HG03442 (cell line): ENCODE measurements at regions not wholly inside any gene's neighbourhood (a gene's known extent, or its start where the extent isn't known, plus 50 kb on each side); places are given as distances from the start of the nearest gene placed in this dataset.

ENCODE experiments used
- ATAC-seq: cut with Tn5 transposase; IDR thresholded peaks from one replicate; pipeline ENCODE4 v1.9.1; 2021; ENCODE audit warnings: mild to moderate bottlenecking, moderate library complexity; ENCODE audit not compliant: unreplicated experiment

DNA sequence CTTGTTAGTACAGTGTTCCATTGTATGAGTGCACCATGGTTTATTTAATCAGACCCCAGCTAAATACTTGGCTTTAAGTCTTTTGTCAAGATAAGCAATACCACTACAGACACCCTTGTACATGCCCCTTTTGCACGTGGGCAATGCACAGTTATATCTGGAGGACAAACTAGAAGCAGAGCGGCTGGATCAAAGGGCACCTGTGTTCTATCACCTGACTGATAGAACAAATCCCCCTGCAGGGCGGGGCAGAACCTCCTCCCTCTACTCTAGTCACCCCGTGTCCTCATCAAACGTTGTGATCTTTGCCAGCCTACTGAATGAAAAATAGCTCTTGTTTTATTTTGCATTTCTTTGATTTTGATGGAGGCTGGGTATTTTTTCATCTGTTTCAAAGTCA lies 314.9 kb downstream of the TLE3 start:
- no peak for ATAC-seq

DNA sequence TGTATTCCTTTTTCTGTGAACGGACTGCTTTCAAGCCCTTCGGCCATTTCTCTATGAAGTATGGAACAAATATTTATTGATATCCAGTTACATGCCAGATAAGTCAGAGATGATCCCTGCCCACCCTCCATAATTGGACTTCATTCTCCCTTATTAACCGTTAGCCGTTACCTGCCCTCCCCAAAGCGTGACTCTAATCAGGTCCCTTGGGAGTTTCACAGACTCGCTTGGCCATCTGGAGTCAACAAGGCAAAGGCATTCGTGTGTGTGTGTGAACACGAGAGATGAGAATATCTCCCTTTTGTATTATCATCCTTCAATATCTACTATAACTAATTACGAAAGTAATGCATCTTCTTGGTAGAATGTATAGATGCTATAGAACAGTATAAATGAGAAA lies 314.5 kb downstream of the TLE3 start:
- no peak for ATAC-seq

DNA sequence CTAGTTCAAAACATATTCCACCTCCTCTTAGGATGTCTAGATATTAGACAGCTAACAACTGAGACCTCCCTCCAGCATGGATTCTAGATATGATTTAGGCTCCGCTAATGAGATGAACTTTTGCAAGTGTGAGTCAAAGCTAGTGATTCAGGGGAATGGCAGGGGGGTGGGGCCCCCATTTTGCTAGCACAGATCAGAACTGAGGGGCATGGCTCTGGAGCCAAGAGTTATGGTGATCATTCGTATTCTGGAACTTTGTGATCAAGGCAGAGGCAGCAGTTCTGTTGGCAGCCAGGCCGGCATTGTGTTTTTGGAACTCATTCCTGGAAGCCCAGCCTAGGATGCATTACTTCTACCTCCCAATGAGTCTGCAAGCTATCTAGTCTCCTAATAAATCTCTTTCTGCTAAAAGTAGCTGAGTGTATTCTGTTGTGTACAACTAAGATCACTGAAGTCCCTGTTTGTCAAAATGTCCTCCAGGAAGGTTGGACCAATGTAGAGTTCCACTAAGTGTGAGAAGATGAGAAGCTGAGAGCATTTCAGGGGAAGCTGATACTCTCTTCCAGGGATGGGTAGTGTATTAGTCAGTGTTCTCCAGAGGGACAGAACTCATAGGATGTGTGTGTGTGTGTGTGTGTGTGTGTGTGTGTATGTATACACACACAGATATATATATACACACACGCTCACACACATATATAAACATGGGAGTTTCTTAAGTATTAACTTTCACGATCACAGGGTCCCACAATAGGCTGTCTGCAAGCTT lies 312.7 kb downstream of the TLE3 start:
- ATAC-seq: no peak

DNA sequence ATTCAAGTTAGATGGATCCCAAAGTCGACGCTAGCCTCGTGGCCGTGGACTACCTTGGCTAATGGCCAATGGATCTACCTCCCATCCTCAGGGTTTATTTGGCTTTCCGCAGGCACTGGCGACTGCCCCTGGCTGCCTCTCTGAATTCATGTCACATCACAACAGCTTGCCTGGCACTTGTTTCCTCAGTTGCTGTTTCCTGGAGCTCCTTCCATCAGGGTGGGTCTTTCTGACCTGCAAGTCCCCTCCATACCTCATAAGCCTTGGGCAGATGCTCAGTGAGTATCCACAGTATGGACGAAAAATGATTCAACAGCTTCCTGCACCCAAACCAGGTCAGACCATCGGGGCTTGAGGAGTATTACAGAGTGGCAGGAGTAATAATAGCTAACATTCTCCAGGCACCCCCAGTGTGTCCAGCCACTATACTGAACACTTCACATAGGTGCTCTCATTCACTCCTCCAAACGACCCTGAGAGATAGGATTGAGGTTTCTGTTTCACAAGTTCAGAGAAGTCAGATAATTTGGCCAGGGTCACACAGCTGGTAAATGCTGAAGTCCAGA lies 311.5 kb downstream of the TLE3 start:
- ATAC-seq: no peak

DNA sequence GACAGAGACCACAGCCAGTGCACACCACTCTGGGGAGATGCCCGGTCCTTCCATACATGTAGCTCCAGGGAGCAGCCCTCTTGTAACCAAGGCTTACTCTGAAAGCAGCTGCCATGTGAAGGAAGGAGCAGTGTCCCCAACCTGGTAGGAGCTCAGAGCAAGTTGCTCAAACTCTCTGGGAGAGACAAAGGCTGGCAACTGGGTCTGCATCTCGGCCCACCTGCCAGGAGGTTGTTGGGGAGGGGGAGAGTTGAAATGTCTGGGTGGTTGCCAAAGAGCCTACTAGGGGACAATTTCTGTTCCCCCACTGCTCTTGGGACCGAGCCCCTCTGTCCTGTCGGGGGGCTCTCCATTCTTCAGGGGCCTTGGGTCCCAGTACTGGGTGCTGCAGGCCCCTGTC lies 309.9 kb downstream of the TLE3 start:
- ATAC-seq: no peak

DNA sequence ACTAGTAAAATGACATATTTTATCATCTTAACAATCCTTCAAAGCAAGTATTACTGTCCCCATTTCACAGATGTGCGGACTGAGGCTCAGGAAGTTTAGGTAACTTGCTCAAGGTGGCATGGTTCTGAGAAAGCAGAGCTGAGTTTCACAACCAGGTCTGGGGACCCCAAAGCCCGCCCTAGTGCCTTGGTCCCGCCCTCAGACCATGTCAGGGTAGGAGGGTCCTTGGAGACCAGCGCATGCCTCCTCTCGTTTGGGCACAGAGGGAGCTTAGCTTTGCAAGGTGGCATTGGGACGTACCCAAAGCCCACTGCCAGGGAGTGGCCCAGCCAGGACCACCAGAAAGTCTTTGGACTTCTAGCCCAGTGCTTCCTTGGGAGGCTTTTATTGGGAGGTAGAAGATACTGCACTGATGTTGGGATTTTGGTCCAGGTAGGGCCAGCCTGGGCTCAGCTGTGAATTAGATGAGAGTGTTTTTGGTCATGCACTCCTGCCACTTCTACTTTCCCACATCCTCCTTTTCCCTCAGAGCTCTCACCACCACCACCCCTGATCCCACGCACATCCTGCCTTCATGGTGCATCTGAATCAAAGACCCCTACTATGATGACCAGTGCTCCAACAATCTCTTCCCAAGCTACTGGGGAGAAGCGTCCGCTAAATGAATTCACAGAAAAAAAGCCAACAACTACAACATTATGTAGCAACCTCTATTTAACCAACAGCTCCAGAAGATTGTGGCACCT lies 307.9 kb downstream of the TLE3 start:
- ATAC-seq: no peak

DNA sequence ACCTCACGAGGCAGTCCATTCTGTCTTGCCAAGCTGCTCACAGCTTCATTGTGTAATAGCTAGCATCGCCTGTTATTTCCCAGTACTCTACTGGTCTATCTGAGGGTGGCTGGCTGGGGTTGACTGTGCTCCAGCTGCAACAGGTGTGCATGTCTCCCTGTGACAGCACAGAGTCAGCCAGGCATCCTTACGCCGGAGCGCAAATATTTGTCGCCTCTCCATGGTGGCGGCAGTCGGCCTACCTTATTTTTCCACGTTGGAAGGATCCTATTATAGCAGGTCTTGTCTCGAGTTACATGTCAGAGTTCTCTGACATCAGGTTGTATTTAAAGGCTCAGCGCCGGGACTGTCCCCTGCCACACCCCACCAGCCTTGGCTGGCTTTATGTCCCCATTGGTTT lies 307.1 kb downstream of the TLE3 start:
- no peak for ATAC-seq

DNA sequence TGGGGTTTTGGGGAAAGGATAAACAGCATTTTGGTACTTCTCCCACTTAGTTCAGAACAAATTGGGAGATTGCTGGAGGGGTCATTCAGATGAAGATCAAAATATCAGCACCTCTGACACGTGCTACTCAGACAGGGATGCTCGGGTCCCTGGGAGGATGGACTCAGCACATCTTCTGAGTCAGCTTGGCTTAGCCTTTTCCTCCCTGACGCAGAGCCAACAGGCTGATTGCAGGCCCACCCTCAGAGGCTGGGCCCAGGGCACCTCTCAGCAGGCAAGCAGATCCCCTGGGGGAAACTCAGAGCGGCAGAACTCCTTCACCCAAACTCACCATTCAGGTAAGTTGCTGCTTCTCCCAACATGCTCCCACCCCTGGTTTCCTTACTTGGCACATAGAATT lies 304.9 kb downstream of the TLE3 start:
- no peak for ATAC-seq

DNA sequence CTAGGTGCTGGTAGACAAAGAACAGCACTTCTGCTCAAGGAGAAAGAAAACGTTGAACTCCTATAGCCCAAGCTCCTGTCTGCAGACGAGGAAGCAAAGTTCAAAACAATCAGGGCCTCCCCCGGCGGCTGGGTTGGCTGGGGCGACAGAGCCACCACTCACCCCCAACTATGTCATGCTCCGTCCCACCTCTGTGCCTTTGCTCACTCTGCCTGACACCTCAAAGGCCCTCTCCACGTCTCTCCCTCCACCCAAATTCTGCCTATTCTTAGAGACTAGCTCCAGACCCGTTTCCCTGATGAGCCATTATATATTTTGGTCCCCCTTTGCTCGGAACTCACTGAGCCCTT lies 304.3 kb downstream of the TLE3 start:
- ATAC-seq: no peak

DNA sequence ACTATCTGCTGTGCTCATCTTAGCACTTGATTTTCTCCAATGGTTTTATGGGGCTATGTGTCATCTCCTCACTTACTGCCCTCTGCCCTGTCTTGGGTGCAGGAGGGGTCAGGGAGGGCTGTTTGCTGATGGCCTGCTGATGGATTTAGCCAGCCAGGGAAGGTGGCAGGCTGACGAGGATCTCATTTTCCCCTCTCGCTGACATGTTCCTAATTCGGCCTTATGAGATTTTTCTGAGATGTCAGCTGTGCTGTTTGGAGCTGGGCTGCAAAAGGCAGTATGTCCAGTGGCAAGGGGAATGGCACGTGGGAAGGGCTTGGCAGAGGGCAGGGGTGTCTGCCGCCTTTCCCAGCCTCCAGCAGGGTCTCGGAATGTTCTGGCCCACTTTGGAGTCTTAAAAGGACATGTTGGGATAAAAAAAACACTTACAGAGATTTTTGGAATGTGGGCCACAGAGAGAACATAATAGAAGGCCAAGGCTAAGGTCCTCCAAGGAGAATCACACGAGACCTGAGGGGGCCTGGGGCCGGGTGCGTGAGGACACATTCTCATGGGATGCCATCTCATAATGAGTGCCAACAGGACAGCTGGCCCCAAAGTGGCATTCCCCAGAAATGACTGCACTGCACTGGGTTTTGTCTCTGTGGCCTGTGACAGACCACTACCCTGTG lies 303.8 kb downstream of the TLE3 start:
- ATAC-seq: no peak

DNA sequence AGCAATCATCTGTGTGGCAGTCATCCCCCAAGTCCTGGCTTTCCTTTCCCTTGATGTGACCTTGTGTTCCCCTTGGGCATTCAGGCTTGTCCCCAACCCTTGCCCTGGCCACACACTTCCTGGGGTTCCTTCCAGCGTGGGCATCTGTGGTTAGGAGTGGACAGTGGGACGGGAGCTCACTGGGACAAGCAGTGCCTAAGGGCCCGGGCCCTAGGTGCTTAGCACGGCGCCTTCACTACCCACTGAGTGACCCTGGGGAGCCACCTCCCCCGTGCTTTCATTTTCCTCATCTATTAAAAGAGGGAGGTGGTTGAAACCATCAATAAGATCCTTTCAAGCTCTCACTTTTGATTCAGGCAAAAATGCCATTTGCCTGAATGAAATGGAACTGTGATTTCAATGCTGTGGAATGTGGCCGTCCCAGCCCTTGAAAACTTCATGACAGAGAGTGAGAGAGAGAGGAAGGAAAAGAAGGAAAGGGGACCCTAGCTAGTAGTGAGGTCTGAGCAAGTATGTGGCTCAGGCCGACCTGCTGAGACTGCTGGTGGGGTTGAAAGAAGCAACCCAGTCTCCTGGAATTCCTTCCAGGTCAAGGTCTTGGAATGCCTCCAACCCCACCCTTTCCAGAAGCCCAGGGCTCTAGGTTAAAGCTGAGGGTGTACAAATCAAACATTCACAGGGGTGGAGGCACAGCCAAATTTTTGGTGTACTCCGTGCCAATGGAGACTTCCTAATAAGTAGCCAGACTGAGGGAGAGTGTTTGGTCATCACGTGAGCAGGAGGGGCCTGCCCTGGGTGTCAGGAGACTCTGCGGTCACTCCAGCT lies 302.9 kb downstream of the TLE3 start:
- ATAC-seq: no peak

DNA sequence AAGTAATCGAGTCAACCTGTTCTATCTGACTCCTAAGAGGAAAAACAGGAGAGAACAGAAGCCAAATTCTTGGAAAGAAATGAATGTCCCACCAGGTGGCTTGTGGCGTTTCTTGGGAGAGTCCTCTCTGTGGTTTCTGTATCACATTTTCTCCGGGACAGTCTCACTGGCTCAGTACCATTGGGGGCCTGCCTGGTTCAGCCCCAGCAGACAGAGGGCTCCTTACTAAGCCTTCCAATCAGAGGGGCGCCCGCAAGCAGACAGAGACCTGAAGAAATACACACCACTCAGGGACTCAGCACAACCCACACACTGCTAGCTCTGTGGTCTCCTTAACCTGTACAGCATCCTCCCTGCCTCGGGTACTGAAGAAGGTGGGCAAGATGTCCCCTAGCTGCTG lies 302.1 kb downstream of the TLE3 start:
- no peak for ATAC-seq

DNA sequence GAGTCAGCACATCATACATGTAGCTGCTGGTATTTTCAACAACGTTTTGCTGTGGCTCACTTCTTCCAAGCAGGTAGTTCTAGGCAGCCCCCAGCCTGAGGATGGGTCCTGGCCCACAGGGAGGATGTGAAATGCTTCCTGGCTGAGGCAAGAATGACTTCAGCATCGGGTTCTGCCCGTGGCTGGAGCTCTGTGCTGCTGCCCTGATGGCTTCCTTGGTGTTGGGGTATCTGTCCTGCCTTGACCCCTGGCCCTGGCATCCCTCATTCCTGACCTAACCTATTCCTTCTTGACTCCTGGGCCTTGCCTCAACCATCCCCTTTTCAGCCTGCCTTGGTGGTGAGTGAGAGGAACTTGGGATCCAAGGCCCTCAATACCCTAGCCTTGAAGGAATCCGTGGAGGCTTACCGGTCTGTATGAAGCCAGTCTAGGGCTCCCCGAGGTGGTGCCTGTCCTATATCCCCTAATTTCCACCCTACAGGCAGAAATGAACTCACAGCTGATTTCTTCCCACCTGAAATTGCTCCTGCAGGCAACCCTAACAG lies 300.6 kb downstream of the TLE3 start:
- no peak for ATAC-seq

DNA sequence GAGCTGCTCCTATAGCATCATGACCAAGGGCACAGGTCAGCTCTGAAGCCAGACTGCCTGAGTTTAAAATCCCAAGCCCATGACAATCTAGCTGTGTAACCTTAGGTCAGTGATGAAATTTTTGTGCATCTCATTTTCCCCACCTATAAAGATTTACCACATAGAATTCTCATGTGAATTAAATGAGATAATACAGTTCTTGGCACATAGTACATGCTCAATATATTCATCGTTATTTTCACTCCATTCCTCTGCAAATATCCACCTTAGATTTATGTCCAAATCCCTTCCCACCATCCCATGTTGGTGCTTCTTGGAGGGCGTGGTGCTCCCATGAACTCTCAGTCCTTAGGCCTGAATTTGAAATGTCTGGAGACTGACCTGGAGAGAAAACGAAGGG lies 300.1 kb downstream of the TLE3 start:
- no peak for ATAC-seq

DNA sequence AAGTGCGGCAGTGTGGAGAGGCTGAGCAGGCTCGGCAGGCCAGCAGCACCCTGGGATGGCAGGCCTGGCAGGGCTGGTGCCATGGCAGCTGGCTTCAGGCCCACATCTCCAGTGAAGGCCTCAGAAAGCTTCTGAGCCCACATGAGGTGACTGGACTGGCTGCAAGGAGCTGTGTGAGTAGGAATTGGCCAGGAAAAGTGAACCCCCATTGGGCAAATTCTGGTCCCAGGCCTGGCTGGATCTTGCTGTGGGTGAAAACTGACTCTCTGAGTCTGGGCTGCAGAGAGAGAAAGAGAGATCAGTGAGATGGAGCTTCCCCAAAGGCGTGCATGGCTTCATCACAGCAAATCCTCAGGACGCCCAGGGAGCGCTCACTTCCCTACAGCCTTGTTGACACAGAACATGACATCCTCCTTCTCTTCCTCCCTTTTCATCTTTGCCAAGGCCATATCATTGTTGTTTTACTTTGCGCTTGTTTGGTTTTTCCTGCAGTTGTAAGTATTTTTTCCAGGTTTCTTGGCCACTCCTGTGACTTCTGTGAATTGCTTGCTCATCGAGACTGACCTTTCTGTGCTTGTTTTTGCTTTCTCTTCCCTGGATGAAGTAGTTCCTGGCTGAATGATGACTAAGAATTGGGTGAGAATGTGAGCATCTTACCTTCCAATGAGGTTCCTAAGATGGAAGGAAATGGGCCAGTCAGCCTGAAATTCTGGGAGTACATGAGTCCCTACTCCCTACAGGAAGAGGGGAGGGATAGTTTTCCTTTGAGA lies 299.1 kb downstream of the TLE3 start:
- ATAC-seq: no peak

DNA sequence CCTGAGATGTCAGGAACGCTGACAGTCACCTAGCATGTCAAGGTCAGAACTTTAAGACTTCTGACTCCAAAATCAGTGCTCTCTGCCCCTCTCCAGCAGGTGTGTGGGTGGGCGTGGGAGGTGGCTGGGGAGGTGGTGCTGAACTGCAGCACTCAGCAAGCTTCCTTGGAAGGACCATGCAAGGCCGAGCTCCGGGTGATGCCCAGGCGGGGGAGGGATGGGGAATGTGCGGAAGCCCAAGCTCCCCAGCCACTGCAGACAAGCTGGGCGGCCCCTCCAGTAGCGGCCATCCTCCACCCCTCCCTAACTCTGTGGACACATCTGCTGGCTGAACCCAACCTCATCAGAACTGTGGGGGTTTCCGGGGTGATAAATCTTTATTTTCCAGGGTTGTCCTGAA lies 296.6 kb downstream of the TLE3 start:
- no peak for ATAC-seq

DNA sequence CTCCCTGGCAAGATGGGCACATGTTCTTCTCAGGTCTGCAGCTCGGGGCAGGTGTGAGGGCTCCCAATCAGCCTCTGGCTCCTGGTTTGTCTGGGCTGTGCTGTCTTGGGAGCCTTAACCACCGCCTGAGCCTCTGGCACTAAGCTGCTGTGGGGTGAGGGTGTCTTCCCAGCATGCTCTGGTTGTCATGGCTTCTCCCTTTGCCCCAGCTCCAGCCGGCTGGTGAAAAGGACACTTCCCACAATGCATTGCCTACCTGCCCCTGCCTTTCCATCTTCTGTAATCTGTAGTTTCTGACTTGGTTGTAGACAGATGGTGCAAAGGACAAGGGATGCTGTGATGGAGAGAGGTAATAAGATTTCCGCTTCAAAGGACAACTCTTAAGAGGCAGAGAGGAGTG lies 295.3 kb downstream of the TLE3 start:
- no peak for ATAC-seq

DNA sequence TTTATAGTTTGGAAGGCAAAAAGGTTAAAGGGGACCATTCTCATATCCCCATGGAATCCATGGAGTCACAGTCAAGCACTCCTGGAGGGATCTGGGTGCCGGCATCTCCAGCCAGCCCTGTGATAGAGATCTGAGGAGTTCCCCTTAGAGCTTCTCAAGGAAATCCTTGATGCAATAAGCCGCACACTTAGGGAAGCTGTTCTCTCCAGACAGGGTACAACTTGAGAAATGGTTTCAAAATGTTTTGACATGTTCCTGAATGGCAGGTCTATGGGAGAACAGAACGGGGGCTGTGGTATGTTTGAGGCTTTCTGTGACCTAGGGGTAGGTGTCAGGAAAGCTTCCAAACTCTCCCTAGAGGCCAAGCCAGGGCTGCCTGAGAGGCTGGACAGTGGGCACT lies 292.9 kb downstream of the TLE3 start:
- no peak for ATAC-seq

DNA sequence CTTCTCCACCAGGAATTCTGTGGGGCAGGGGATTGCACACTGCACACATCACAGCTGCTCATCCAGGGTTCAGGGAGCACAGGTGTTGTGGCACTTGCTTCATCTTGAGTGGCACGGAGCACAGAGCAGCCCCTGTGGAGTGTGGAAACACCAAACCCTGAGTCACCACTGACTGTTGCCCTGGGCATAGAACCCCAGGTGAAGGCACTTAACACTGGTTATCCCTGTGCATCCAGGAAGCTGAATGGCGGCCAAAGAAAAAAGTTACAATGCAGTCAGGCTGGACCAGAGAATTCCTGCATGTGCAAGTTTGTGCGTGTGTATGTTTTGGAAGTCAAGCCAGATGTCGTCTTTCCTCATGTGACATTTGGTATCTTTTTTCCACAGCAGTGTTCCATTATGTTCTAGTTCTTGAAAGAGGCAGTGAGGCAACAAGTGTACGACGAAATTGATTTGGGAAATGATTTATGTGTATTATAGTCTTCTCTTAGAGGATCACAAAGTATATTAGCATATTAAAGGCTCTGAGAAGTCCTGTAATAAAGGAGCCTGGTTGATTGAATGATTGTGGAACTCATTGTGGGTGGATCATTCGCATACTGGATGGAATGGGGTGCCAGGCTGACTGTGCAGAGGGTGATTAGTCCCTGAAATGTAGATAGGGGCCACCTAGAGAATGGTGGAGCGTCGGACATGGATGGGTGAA lies 292.3 kb downstream of the TLE3 start:
- no peak for ATAC-seq
